Dendritic cell treated with granulocyte-macrophage colony-stimulating factor and Interleukin-4, amounts not matched to agents 40 ng/mL and 50 ng/mL, for 4 days (primary cell): ENCODE measurements at regions not wholly inside any gene's neighbourhood (a gene's known extent, or its start where the extent isn't known, plus 50 kb on each side); places are given as distances from the start of the nearest gene placed in this dataset.

Source experiments
- H3K27ac Mint-ChIP-seq: one replicate; pipeline ENCODE4 v1.8.0; 2022; ENCODE audit warnings: mild to moderate bottlenecking, mixed read lengths
- H3K27me3 Mint-ChIP-seq: one replicate; pipeline ENCODE4 v1.8.0; 2022; ENCODE audit warnings: mild to moderate bottlenecking, mixed read lengths
- H3K36me3 Mint-ChIP-seq: one replicate; pipeline ENCODE4 v1.8.0; 2022; ENCODE audit warnings: low read depth, mixed read lengths
- H3K4me1 Mint-ChIP-seq: one replicate; pipeline ENCODE4 v1.8.0; 2022; ENCODE audit warnings: low read depth, mixed read lengths
- H3K4me3 Mint-ChIP-seq: one replicate; pipeline ENCODE4 v1.8.0; 2022; ENCODE audit warnings: mild to moderate bottlenecking, moderate library complexity, mixed read lengths
- H3K9me3 Mint-ChIP-seq: one replicate; pipeline ENCODE4 v1.8.0; 2022; ENCODE audit warnings: mixed read lengths
- intact Hi-C: fragments of 100-400 bp; cut with micrococcal nuclease; formaldehyde crosslinking; loops from one replicate; pipeline ENCODE4 v1.15.0; 2022

GRCh38 chr2:181397331-181397730, 59.9 kb upstream of the ITGA4 start:
- no peak overlapping the region for H3K4me3 Mint-ChIP-seq
- intact Hi-C loops, result loop anchor here (10.0 kb wide), 1 partner anchor 57 kb away; the partner anchor contains the start of gene ITGA4
- peaks cover 1% of the 10 kb centered on the region for H3K27me3 Mint-ChIP-seq
- H3K9me3 Mint-ChIP-seq, result no peaks in the 10 kb centered on the region
- no peaks in the 10 kb centered on the region for H3K36me3 Mint-ChIP-seq
- H3K27ac Mint-ChIP-seq, result no peak overlapping the region
- peaks cover 20% of the 10 kb centered on the region for H3K4me1 Mint-ChIP-seq

- no peaks in the 10 kb centered on the region for H3K36me3 Mint-ChIP-seq
- no peak overlapping the region for H3K27ac Mint-ChIP-seq
- intact Hi-C loops, result loop anchor here (10.0 kb wide), 1 partner anchor 57 kb away; the partner anchor contains the start of gene ITGA4
- H3K4me3 Mint-ChIP-seq, result no peak overlapping the region
- H3K4me1 Mint-ChIP-seq, result peaks cover 20% of the 10 kb centered on the region
- H3K9me3 Mint-ChIP-seq, result no peaks in the 10 kb centered on the region
- H3K27me3 Mint-ChIP-seq, result peaks cover 5% of the 10 kb centered on the region
Measured at GRCh38 chr2:181398000-181398399, 59.2 kb upstream of the ITGA4 start.

GRCh38 chr2:181399027-181399426, 58.2 kb upstream of the ITGA4 start:
- no peak overlapping the region for H3K4me3 Mint-ChIP-seq
- no peak overlapping the region for H3K27ac Mint-ChIP-seq
- H3K4me1 Mint-ChIP-seq, result peaks cover 15% of the 10 kb centered on the region
- H3K36me3 Mint-ChIP-seq, result no peaks in the 10 kb centered on the region
- no peaks in the 10 kb centered on the region for H3K9me3 Mint-ChIP-seq
- H3K27me3 Mint-ChIP-seq, result peaks cover 5% of the 10 kb centered on the region
- intact Hi-C loops, result loop anchor here (10.0 kb wide), 1 partner anchor 56 kb away; the partner anchor contains the start of gene ITGA4

GRCh38 chr2:181404472-181404871, 52.7 kb upstream of the ITGA4 start:
- Mint-ChIP-seq H3K27me3 (peaks cover 14% of the 10 kb centered on the region), H3K4me1 (peaks cover 38% of the 10 kb centered on the region), H3K27ac (no peak overlapping the region), H3K4me3 (no peak overlapping the region), H3K9me3 (no peaks in the 10 kb centered on the region), H3K36me3 (no peaks in the 10 kb centered on the region)
- intact Hi-C loops, result no loop called here

- Mint-ChIP-seq H3K9me3 (no peaks in the 10 kb centered on the region), H3K4me3 (no peak overlapping the region), H3K27ac (no peak overlapping the region), H3K4me1 (peaks cover 38% of the 10 kb centered on the region), H3K27me3 (peaks cover 15% of the 10 kb centered on the region), H3K36me3 (no peaks in the 10 kb centered on the region)
- intact Hi-C loops, result no loop called here
Measured at GRCh38 chr2:181407171-181407570, 50.0 kb upstream of the ITGA4 start.
